ENCODE measurements at regions not wholly inside any gene's neighbourhood (a gene's known extent, or its start where the extent isn't known, plus 50 kb on each side); places are given as distances from the start of the nearest gene placed in this dataset.

DNA sequence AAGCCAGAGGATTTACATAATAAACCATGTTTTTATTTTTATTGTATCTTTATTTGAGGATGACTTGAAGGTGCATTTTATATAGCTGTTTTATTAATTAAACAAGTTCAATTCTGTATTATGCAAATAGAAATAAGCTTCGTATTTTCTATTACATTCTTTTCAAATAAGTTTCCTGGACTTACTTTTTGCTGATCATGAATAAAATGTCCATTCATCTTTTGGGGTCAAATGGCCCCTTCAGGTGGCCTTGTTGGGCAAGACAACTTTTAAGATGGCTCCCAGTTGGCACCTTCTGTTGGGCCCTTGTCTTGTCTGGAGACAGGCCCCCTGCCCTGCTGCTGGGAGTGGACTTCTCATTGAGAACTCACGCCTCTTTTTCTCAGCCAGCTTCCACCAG, 654.6 kb upstream of the NOX3 start:
- H3K27ac ChIP-seq: no peak overlapping the region
- no peak for TF ChIP-seq CTCF (IDR thresholded peaks at IDR 0.05)
- intact Hi-C loops (cut with DNase I; ENCODE audit: low total_unique reads): no loop called here
- no peaks in the 10 kb centered on the region for H3K36me3 ChIP-seq
- DNase-seq: no peak
- in situ Hi-C loops (cut with MboI; ENCODE audit: low pct_ligation_motif_present in 1 of 4, low pct_unique_long_range_greater_than_20kb in 1 of 4, low sequenced_read_pairs in 3 of 4): loop anchor here in 1 of 4 donors (25.0 kb wide), 1 partner anchor 773 kb away; no protein-coding TSS in a partner anchor
- H3K4me3 ChIP-seq: no peak overlapping the region
- no peaks in the 10 kb centered on the region for H3K27me3 ChIP-seq
- WGBS, 2 donors (ENCODE audit: low coverage in 1 of 2): 91 to 94% methylated on average over 1 to 2 of the region's 2 CpGs
- no peaks in the 10 kb centered on the region for H3K4me1 ChIP-seq
- no peaks in the 10 kb centered on the region for H3K9me3 ChIP-seq

DNA sequence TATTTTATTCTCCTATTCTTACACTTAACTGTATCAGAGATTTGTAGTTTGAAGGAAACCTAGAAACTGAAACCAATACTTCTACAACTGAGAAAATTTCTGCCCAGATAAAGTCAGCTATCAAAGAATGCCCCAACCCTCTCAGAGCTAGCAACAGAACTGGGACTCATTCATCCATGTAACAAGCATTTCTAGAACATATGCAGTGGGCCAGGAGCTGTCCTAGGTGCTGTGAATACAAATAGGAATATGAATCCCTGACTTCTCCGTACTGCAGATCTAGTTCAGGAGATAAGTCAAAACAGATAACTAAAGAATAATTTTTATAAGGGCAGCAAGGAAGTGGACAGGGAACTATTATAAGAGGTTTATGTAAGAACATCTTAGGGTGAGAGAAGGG, 654.1 kb upstream of the NOX3 start:
- H3K36me3 ChIP-seq: no peaks in the 10 kb centered on the region
- no peaks in the 10 kb centered on the region for H3K4me1 ChIP-seq
- H3K27ac ChIP-seq: no peak overlapping the region
- TF ChIP-seq CTCF (IDR thresholded peaks at IDR 0.05) (no peak), POLR2AphosphoS5 (IDR thresholded peaks at IDR 0.05) (no peak), EP300 (IDR thresholded peaks at IDR 0.05; ENCODE audit: low read depth) (no peak), POLR2A (IDR thresholded peaks at IDR 0.05) (no peak)
- H3K4me3 ChIP-seq: no peak overlapping the region
- no peaks in the 10 kb centered on the region for H3K27me3 ChIP-seq
- intact Hi-C loops (cut with DNase I; ENCODE audit: low total_unique reads) (no loop called here), in situ Hi-C loops (cut with MboI; ENCODE audit: low pct_ligation_motif_present in 1 of 4, low pct_unique_long_range_greater_than_20kb in 1 of 4, low sequenced_read_pairs in 3 of 4) (loop anchor here in 1 of 4 donors (25.0 kb wide), 1 partner anchor 772 kb away; no protein-coding TSS in a partner anchor)
- no peak for DNase-seq
- no peaks in the 10 kb centered on the region for H3K9me3 ChIP-seq
- 75 to 82% methylated on average over 1 of the region's 1 CpG for WGBS, 2 donors (ENCODE audit: low coverage in 1 of 2)

GRCh38 chr6:156107624-156108101, 652.0 kb upstream of the NOX3 start:
- Histone ChIP-seq H3K9me3 (no peaks in the 10 kb centered on the region), H3K4me3 (no peak overlapping the region), H3K27me3 (no peaks in the 10 kb centered on the region), H3K27ac (no peak overlapping the region), H3K4me1 (no peaks in the 10 kb centered on the region), H3K36me3 (no peaks in the 10 kb centered on the region)
- DNase-seq: no peak
- TF ChIP-seq CTCF (IDR thresholded peaks at IDR 0.05): no peak
- no peak for TF ChIP-seq POLR2A (IDR thresholded peaks at IDR 0.05)
- no peak for TF ChIP-seq POLR2AphosphoS5 (IDR thresholded peaks at IDR 0.05)
- no peak for TF ChIP-seq EP300 (IDR thresholded peaks at IDR 0.05; ENCODE audit: low read depth)
- 70 to 78% methylated on average over 8 to 15 of the region's 15 CpGs for WGBS, 2 donors (ENCODE audit: low coverage in 1 of 2)
- in situ Hi-C loops (cut with MboI; ENCODE audit: low pct_ligation_motif_present in 1 of 4, low pct_unique_long_range_greater_than_20kb in 1 of 4, low sequenced_read_pairs in 3 of 4): loop anchor here in 1 of 4 donors (25.0 kb wide), 1 partner anchor 770 kb away; no protein-coding TSS in a partner anchor
- intact Hi-C loops (cut with DNase I; ENCODE audit: low total_unique reads): no loop called here

DNA sequence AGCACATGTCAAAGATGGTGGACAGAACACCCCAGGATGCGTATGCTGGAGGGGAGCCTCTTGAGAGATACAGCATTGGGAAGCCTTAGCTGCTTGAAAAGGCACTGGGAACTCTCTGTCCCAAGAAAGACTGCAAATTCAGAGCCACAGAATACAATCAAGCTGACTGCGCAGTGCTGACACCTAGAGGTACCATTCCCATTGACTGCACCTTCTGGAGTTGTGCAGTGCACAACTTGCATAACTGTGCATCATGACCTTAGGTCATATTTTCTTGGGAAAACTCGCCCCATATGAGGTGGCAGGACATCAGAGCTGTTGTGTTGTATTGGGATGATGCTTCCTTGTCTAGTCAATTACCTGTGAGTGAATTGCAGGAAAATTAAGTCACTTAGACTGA, 646.5 kb upstream of the NOX3 start:
- Histone ChIP-seq H3K4me1 (no peaks in the 10 kb centered on the region), H3K36me3 (no peaks in the 10 kb centered on the region), H3K27me3 (no peaks in the 10 kb centered on the region), H3K4me3 (no peak overlapping the region), H3K9me3 (no peaks in the 10 kb centered on the region), H3K27ac (no peak overlapping the region)
- DNase-seq: peak; percentile 10
- intact Hi-C loops (cut with DNase I; ENCODE audit: low total_unique reads) (no loop called here), in situ Hi-C loops (cut with MboI; ENCODE audit: low pct_ligation_motif_present in 1 of 4, low pct_unique_long_range_greater_than_20kb in 1 of 4, low sequenced_read_pairs in 3 of 4) (loop anchor here in 1 of 4 donors (25.0 kb wide), 1 partner anchor 765 kb away; no protein-coding TSS in a partner anchor)
- 60 to 84% methylated on average over 1 to 3 of the region's 3 CpGs for WGBS, 2 donors (ENCODE audit: low coverage in 1 of 2)
- TF ChIP-seq EP300 (IDR thresholded peaks at IDR 0.05; ENCODE audit: low read depth): no peak
- no peak for TF ChIP-seq POLR2A (IDR thresholded peaks at IDR 0.05)
- TF ChIP-seq CTCF (IDR thresholded peaks at IDR 0.05): peak in 2 of 5 experiments; percentile 8 to 19
